ENCODE measurements at regions not wholly inside any gene's neighbourhood (a gene's known extent, or its start where the extent isn't known, plus 50 kb on each side); places are given as distances from the start of the nearest gene placed in this dataset.

- no peaks in the 10 kb centered on the region for H3K9me2 ChIP-seq (ENCODE audit: insufficient read depth)
- H3K27me3 ChIP-seq (ENCODE audit: insufficient read depth, low read depth), result no peaks in the 10 kb centered on the region
- TF ChIP-seq, protein P1, sequence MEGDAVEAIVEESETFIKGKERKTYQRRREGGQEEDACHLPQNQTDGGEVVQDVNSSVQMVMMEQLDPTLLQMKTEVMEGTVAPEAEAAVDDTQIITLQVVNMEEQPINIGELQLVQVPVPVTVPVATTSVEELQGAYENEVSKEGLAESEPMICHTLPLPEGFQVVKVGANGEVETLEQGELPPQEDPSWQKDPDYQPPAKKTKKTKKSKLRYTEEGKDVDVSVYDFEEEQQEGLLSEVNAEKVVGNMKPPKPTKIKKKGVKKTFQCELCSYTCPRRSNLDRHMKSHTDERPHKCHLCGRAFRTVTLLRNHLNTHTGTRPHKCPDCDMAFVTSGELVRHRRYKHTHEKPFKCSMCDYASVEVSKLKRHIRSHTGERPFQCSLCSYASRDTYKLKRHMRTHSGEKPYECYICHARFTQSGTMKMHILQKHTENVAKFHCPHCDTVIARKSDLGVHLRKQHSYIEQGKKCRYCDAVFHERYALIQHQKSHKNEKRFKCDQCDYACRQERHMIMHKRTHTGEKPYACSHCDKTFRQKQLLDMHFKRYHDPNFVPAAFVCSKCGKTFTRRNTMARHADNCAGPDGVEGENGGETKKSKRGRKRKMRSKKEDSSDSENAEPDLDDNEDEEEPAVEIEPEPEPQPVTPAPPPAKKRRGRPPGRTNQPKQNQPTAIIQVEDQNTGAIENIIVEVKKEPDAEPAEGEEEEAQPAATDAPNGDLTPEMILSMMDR (conservative IDR thresholded peaks at IDR 0.05), result no peak
- TF ChIP-seq EZH2 (IDR thresholded peaks at IDR 0.05; ENCODE audit: low read depth), result no peak
- BruUV-seq (replicated peaks), result no TSS peak
- H3K9me3 ChIP-seq (ENCODE audit: insufficient read depth, low read depth), result no peaks in the 10 kb centered on the region
- H3K4me3 ChIP-seq, result no peak overlapping the region
- H2AFZ ChIP-seq, result no peak overlapping the region
- POLR2A ChIA-PET (ENCODE audit: unreplicated experiment), result no interaction called here
- no peaks in the 10 kb centered on the region for H3F3A ChIP-seq (ENCODE audit: insufficient read depth, low read depth)
- H3K79me2 ChIP-seq (ENCODE audit: low read depth), result no peaks in the 10 kb centered on the region
- intact Hi-C loops (cut with micrococcal nuclease; ENCODE audit: unreplicated experiment), result no loop called here
- DNase-seq, result no peak
- no peaks in the 10 kb centered on the region for H4K20me1 ChIP-seq (ENCODE audit: insufficient read depth)
- CTCF ChIA-PET, result no interaction called here
- H3K36me3 ChIP-seq (ENCODE audit: low read depth), result no peaks in the 10 kb centered on the region
- no peak overlapping the region for H3K4me2 ChIP-seq
- no peaks in the 10 kb centered on the region for H3K4me1 ChIP-seq (replicated peaks; ENCODE audit: insufficient read depth)
- no peak overlapping the region for H3K27ac ChIP-seq
Measured at GRCh38 chr2:56934866-56935265, 751.1 kb downstream of the CCDC85A start.

GRCh38 chr2:56940054-56940453, 756.3 kb downstream of the CCDC85A start:
- BruUV-seq (replicated peaks), result no TSS peak
- no peak for DNase-seq
- intact Hi-C loops (cut with micrococcal nuclease; ENCODE audit: unreplicated experiment), result no loop called here
- Histone ChIP-seq H3K27me3 (ENCODE audit: insufficient read depth, low read depth) (no peaks in the 10 kb centered on the region), H3K79me2 (ENCODE audit: low read depth) (no peaks in the 10 kb centered on the region), H2AFZ (no peak overlapping the region), H3K9me3 (ENCODE audit: insufficient read depth, low read depth) (no peaks in the 10 kb centered on the region), H3K9me2 (ENCODE audit: insufficient read depth) (no peaks in the 10 kb centered on the region), H3K4me1 (replicated peaks; ENCODE audit: insufficient read depth) (no peaks in the 10 kb centered on the region), H3F3A (ENCODE audit: insufficient read depth, low read depth) (no peaks in the 10 kb centered on the region), H3K4me2 (no peak overlapping the region), H4K20me1 (ENCODE audit: insufficient read depth) (no peaks in the 10 kb centered on the region), H3K27ac (no peak overlapping the region), H3K36me3 (ENCODE audit: low read depth) (no peaks in the 10 kb centered on the region), H3K4me3 (no peak overlapping the region)
- TF ChIP-seq EZH2 (IDR thresholded peaks at IDR 0.05; ENCODE audit: low read depth), result no peak
- TF ChIP-seq, protein P1 (conservative IDR thresholded peaks at IDR 0.05), result no peak
- POLR2A ChIA-PET (ENCODE audit: unreplicated experiment), result no interaction called here
- CTCF ChIA-PET, result no interaction called here

- BruUV-seq (replicated peaks), result no TSS peak
- H2AFZ ChIP-seq, result no peak overlapping the region
- no peaks in the 10 kb centered on the region for H3K79me2 ChIP-seq (ENCODE audit: low read depth)
- intact Hi-C loops (cut with micrococcal nuclease; ENCODE audit: unreplicated experiment), result no loop called here
- TF ChIP-seq EZH2 (IDR thresholded peaks at IDR 0.05; ENCODE audit: low read depth), result no peak
- TF ChIP-seq, protein P1 (conservative IDR thresholded peaks at IDR 0.05), result no peak
- no peak overlapping the region for H3K4me2 ChIP-seq
- H3K9me2 ChIP-seq (ENCODE audit: insufficient read depth), result no peaks in the 10 kb centered on the region
- no peak overlapping the region for H3K27ac ChIP-seq
- ChIA-PET CTCF (no interaction called here), POLR2A (ENCODE audit: unreplicated experiment) (no interaction called here)
- 0 out of 2 replicates have a peak, but pooled peaks cover 2% of the 10 kb centered on the region for H3K9me3 ChIP-seq (ENCODE audit: insufficient read depth, low read depth)
- DNase-seq, result no peak
- H3F3A ChIP-seq (ENCODE audit: insufficient read depth, low read depth), result no peaks in the 10 kb centered on the region
- no peaks in the 10 kb centered on the region for H3K4me1 ChIP-seq (replicated peaks; ENCODE audit: insufficient read depth)
- H3K27me3 ChIP-seq (ENCODE audit: insufficient read depth, low read depth), result no peaks in the 10 kb centered on the region
- no peak overlapping the region for H3K4me3 ChIP-seq
- H3K36me3 ChIP-seq (ENCODE audit: low read depth), result no peaks in the 10 kb centered on the region
- no peaks in the 10 kb centered on the region for H4K20me1 ChIP-seq (ENCODE audit: insufficient read depth)
Measured at GRCh38 chr2:56952871-56953270, 769.1 kb downstream of the CCDC85A start.

Measured in PC-9 (cell line).